ENCODE measurements at regions not wholly inside any gene's neighbourhood (a gene's known extent, or its start where the extent isn't known, plus 50 kb on each side); places are given as distances from the start of the nearest gene placed in this dataset.

DNA sequence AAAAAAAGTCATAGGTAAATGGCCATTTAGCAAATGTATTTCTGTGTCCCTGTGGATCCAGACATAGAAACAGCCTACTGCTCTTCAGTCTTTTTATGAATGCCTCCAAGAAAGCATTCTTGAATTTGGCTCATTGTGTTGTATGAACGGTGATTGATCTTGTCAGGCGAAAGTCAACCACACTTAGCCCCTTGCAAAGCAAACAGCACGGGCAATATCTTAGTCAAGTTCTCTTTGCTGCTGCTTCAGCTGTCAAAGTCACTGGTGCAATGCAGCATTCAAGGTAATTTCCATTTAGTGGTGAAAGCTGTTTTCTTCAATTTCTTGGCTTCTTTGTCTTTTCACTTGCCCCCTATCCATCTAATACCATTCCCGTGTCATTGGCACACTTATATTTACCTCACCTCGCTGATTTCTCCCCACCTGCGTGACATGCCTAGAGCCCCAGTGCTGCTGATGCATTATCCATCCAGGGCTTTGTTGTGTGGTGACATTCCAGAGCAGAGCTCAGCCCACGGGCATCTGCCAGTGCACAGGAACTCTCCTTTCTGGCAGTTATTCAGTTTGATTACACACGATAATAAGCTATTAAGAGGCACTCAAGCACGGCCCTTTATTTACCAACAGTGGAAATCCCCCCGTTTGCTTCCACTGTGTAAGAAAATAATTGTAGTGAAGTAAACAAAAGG is 362.3 kb upstream of the NOVA1 start:
- no peaks in the 10 kb centered on the region for H3K36me3 ChIP-seq (ENCODE audit: control insufficient read depth, insufficient read depth, low read length)
- WGBS, 2 experiments (ENCODE audit: insufficient coverage in 2 of 2), result 72 to 83% methylated on average over 3 to 7 of the region's 10 CpGs
- H3K4me3 ChIP-seq (ENCODE audit: extremely low read depth, insufficient read depth, low read length, poor library complexity, severe bottlenecking), result no peak overlapping the region
- H3K4me1 ChIP-seq (ENCODE audit: control insufficient read depth, insufficient read depth, low read length, poor library complexity, severe bottlenecking), result no peaks in the 10 kb centered on the region
- H3K9me3 ChIP-seq (ENCODE audit: control insufficient read depth, low read length), result no peaks in the 10 kb centered on the region
- no peak overlapping the region for H3K27ac ChIP-seq (ENCODE audit: low read depth, low read length, severe bottlenecking)

DNA sequence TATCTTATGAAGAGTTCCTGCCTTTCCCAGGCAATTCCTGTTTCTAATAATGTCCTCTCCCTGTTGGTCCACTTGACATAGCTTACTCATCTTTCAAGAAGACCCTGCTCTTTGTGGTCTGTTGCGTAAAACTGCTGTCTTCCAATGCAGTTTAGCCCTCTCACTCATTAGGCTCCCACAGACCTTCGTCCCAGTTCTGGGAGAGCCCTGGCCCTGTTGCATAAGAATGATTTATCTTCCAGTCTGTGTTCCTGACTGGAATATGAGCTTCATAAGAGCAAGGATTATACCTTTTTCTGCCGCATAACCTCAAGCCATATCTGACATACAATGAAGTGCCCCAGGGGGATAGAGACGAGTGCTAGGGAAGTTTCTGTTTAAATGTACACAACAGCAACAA is 365.9 kb upstream of the NOVA1 start:
- no peak overlapping the region for H3K27ac ChIP-seq (ENCODE audit: low read depth, low read length, severe bottlenecking)
- no peak overlapping the region for H3K4me3 ChIP-seq (ENCODE audit: extremely low read depth, insufficient read depth, low read length, poor library complexity, severe bottlenecking)
- H3K4me1 ChIP-seq (ENCODE audit: control insufficient read depth, insufficient read depth, low read length, poor library complexity, severe bottlenecking), result no peaks in the 10 kb centered on the region
- H3K36me3 ChIP-seq (ENCODE audit: control insufficient read depth, insufficient read depth, low read length), result no peaks in the 10 kb centered on the region
- no peaks in the 10 kb centered on the region for H3K9me3 ChIP-seq (ENCODE audit: control insufficient read depth, low read length)
- 80 to 81% methylated on average over 1 to 2 of the region's 4 CpGs for WGBS, 2 experiments (ENCODE audit: insufficient coverage in 2 of 2)

DNA sequence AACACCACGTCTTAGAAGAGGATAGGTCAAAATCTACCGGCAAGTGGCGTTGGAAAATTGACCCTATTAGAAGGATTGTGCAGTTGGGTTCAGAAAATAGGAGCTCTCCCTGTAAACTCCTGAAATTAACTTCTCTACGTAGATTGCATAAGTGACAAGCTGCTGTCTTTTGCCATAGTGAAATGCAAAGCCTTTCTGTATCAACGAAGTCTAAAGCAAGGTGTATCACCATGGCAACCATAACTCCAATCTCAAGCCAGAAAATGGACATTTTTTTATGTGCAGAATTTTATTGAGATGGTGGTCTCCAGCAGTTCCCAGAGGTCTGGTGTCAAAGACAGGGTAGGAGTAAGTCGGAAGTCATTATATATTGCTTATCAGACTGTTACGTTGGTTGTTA is 367.7 kb upstream of the NOVA1 start:
- Histone ChIP-seq H3K27ac (ENCODE audit: low read depth, low read length, severe bottlenecking) (no peak overlapping the region), H3K4me1 (ENCODE audit: control insufficient read depth, insufficient read depth, low read length, poor library complexity, severe bottlenecking) (no peaks in the 10 kb centered on the region), H3K36me3 (ENCODE audit: control insufficient read depth, insufficient read depth, low read length) (no peaks in the 10 kb centered on the region), H3K4me3 (ENCODE audit: extremely low read depth, insufficient read depth, low read length, poor library complexity, severe bottlenecking) (no peak overlapping the region), H3K9me3 (ENCODE audit: control insufficient read depth, low read length) (no peaks in the 10 kb centered on the region)
- 83 to 100% methylated on average over 3 to 4 of the region's 7 CpGs for WGBS, 2 experiments (ENCODE audit: insufficient coverage in 2 of 2)

DNA sequence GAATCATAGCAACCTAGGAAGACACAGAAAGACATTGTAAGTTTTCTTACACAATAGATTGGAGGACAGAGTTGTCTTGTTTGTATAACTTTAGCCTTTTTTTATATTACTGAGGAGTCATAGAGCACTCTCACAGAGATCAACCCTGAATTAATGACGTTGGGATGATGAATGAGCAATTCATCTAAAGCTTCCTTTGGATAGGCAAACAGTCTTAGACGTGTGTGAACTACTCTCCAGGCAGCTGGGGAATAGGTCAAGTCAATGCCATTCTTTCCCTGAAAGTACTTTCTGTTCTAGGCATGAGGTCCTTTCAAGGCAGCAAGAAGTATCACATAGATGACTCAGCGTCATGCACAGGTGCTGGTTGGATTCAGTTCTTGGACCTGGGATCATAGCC is 369.1 kb upstream of the NOVA1 start:
- Histone ChIP-seq H3K9me3 (ENCODE audit: control insufficient read depth, low read length) (no peaks in the 10 kb centered on the region), H3K27ac (ENCODE audit: low read depth, low read length, severe bottlenecking) (no peak overlapping the region), H3K36me3 (ENCODE audit: control insufficient read depth, insufficient read depth, low read length) (no peaks in the 10 kb centered on the region), H3K4me3 (ENCODE audit: extremely low read depth, insufficient read depth, low read length, poor library complexity, severe bottlenecking) (no peak overlapping the region), H3K4me1 (ENCODE audit: control insufficient read depth, insufficient read depth, low read length, poor library complexity, severe bottlenecking) (no peaks in the 10 kb centered on the region)
- 68 to 85% methylated on average over 3 of the region's 3 CpGs for WGBS, 2 experiments (ENCODE audit: insufficient coverage in 2 of 2)

DNA sequence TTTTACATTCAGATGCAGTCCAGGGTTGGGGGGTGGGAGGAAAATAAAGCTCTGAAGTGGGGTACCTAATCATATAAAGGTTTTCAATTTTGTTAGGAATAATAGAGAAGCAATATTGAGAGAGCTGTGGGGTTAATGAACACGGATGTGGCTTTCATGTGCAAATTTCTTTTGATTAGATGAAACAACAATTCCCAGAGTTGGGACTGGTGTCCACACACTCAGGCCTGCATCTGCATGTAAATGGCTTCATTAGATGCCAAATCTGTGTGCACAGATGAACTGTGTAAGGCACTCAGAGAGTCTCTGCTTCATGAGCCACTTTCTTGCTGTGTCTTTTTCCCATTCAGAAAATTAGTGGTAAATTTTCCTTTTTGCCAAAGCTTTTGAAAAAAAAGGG is 377.1 kb upstream of the NOVA1 start:
- Histone ChIP-seq H3K4me3 (ENCODE audit: extremely low read depth, insufficient read depth, low read length, poor library complexity, severe bottlenecking) (no peak overlapping the region), H3K4me1 (ENCODE audit: control insufficient read depth, insufficient read depth, low read length, poor library complexity, severe bottlenecking) (no peaks in the 10 kb centered on the region), H3K36me3 (ENCODE audit: control insufficient read depth, insufficient read depth, low read length) (no peaks in the 10 kb centered on the region), H3K27ac (ENCODE audit: low read depth, low read length, severe bottlenecking) (no peak overlapping the region), H3K9me3 (ENCODE audit: control insufficient read depth, low read length) (no peaks in the 10 kb centered on the region)
- 82 to 93% methylated on average over 1 of the region's 1 CpG for WGBS, 2 experiments (ENCODE audit: insufficient coverage in 2 of 2)

DNA sequence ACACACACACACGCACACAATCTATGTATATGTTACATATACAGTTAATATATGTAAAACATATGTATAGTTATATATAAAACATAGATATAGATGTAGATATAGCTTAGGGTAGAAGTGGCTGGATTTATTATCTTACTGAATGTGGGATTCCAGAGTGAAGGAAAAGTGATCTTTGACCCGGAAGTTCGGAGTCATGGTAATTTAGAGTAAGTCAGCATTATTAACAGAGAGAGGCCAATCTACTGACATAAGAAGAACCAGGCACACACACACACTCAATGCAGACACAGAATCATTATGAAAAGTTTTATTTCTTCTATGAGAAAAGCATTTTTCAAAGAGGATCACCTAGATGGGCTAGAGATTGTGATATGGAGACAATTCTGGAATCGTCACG is 384.2 kb upstream of the NOVA1 start:
- 80 to 92% methylated on average over 1 to 2 of the region's 5 CpGs for WGBS, 2 experiments (ENCODE audit: insufficient coverage in 2 of 2)
- Histone ChIP-seq H3K36me3 (ENCODE audit: control insufficient read depth, insufficient read depth, low read length) (no peaks in the 10 kb centered on the region), H3K9me3 (ENCODE audit: control insufficient read depth, low read length) (no peaks in the 10 kb centered on the region)

DNA sequence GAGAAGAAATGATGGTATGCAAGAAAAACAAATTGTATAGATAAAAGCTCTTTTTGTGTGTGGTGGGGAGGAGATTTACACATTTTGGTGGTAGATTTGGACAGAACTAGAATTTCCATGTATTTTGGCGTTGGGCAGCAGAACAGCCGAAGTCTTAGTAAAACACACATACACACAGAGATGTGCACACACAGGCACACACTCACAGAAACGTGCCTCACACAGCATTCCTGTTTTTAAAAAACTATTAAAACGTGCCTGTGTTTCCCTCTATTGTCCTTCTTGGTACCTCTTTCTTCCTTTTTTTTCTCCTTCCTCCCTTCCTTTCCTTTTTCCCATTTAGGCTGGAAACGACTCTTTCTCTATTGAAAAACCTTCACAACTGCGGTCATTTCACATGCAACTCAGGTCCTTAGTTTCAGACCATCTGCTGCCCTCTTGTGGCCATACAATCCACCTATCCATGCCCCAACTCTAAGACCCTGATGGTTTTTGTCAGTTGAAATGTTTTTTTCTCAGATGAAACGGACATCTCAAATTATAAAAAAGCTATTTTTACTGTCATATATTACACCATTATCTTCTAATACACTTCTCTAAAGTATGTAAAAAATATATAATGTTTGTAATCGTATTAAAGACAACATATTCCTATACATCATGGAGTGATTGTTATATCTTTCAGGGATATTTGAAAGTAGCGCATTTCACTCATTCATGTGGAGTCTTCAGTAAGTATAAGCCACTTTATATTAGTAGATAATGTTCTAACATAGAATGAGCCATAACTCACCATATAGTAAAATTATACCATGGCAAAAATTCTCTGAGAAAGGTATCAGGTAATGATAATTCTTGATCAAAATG is 386.7 kb upstream of the NOVA1 start:
- Histone ChIP-seq H3K4me3 (ENCODE audit: extremely low read depth, insufficient read depth, low read length, poor library complexity, severe bottlenecking) (no peak overlapping the region), H3K36me3 (ENCODE audit: control insufficient read depth, insufficient read depth, low read length) (no peaks in the 10 kb centered on the region), H3K27ac (ENCODE audit: low read depth, low read length, severe bottlenecking) (no peak overlapping the region), H3K9me3 (ENCODE audit: control insufficient read depth, low read length) (no peaks in the 10 kb centered on the region), H3K4me1 (ENCODE audit: control insufficient read depth, insufficient read depth, low read length, poor library complexity, severe bottlenecking) (no peaks in the 10 kb centered on the region)
- 27 to 38% methylated on average over 3 to 5 of the region's 9 CpGs for WGBS, 2 experiments (ENCODE audit: insufficient coverage in 2 of 2)

More for the DNA sequence above, 384.2 kb upstream of the NOVA1 start:
- H3K4me1 ChIP-seq (ENCODE audit: control insufficient read depth, insufficient read depth, low read length, poor library complexity, severe bottlenecking), result no peaks in the 10 kb centered on the region
- no peak overlapping the region for H3K27ac ChIP-seq (ENCODE audit: low read depth, low read length, severe bottlenecking)
- no peak overlapping the region for H3K4me3 ChIP-seq (ENCODE audit: extremely low read depth, insufficient read depth, low read length, poor library complexity, severe bottlenecking)

DNA sequence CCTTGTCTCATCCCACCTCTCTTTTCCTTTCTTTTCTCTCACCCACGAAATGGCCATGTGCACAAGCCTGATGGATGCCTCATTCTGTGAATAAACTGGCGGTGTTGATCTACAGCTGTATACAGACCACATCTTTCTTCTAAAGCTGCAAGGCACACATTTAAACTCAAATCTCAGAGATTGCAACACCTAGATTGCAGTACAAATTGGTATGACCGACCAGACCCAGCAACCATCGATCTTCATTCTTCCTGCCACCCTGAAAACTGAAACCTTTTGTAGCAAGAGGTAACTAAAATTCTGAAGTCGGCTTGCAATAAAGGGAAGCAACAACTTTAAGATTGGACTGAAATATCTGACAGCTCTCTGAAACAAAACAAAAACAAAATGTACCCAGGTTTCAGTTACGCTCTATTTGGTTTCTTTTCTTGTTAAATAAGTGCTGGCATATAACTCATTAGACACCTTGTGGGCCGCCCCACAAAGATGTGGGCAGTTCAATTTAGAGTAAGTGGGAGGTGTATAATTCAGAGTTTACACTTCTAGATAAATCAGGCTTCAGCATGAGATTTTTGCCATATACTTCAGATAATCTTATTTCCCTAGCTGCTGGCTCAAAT is 390.0 kb upstream of the NOVA1 start:
- no peaks in the 10 kb centered on the region for H3K4me1 ChIP-seq (ENCODE audit: control insufficient read depth, insufficient read depth, low read length, poor library complexity, severe bottlenecking)
- WGBS, 2 experiments (ENCODE audit: insufficient coverage in 2 of 2), result 85 to 90% methylated on average over 4 of the region's 7 CpGs
- H3K27ac ChIP-seq (ENCODE audit: low read depth, low read length, severe bottlenecking), result no peak overlapping the region
- H3K9me3 ChIP-seq (ENCODE audit: control insufficient read depth, low read length), result no peaks in the 10 kb centered on the region
- H3K36me3 ChIP-seq (ENCODE audit: control insufficient read depth, insufficient read depth, low read length), result no peaks in the 10 kb centered on the region
- no peak overlapping the region for H3K4me3 ChIP-seq (ENCODE audit: extremely low read depth, insufficient read depth, low read length, poor library complexity, severe bottlenecking)

DNA sequence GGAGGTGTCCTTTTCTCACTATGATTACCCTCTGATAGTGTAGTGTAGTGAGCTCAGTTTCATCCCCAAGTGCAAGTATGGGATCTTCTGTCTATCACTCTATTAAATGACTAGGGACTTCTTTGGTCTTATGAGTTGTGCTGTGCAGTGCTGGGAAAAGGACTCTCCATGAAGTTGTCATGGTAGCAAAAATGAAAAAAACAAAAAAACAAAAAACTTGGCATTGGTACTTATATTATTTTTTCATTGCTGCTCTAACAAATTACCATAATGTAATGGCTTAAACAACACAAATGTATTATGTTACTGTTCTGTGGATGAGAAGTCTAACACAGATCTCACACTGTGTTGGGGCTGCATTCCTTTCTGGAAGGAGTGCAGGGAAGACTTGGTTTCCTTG is 393.1 kb upstream of the NOVA1 start:
- Histone ChIP-seq H3K27ac (ENCODE audit: low read depth, low read length, severe bottlenecking) (no peak overlapping the region), H3K36me3 (ENCODE audit: control insufficient read depth, insufficient read depth, low read length) (no peaks in the 10 kb centered on the region)

DNA sequence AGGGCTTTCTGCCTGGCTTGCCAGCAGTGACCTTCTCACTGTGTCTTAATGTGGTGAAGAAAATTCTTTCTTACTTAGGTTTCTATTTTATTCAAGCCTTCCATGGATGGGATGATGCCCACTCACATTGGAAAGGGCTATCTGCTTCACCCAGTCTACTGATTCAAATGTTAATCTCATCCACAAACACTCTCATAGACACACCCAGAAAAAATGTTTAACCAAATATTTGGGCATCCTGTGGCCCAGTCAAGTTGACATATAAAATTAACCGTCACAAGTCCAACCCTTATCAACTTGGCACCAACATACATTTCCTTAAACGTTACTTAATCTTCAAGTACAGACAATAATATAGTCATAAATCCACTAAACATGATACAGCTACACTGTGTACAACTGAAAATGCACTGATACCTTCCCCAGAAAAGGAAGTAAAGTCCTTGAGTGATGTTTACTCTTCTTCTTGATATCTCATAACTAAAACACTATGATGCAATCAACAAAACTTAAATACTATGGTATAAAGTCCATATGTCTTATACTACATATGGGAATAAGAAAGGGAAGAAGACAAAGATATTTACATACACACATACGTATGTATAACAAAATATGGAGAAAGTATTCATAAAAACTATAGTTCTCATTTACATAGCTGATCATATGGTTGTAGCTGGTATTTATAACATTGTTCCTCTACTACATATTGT is 394.7 kb upstream of the NOVA1 start:
- 84 to 100% methylated on average over 1 to 2 of the region's 3 CpGs for WGBS, 2 experiments (ENCODE audit: insufficient coverage in 2 of 2)
- no peaks in the 10 kb centered on the region for H3K36me3 ChIP-seq (ENCODE audit: control insufficient read depth, insufficient read depth, low read length)
- no peak overlapping the region for H3K27ac ChIP-seq (ENCODE audit: low read depth, low read length, severe bottlenecking)
- no peaks in the 10 kb centered on the region for H3K4me1 ChIP-seq (ENCODE audit: control insufficient read depth, insufficient read depth, low read length, poor library complexity, severe bottlenecking)
- H3K4me3 ChIP-seq (ENCODE audit: extremely low read depth, insufficient read depth, low read length, poor library complexity, severe bottlenecking), result no peak overlapping the region
- no peaks in the 10 kb centered on the region for H3K9me3 ChIP-seq (ENCODE audit: control insufficient read depth, low read length)

More for the DNA sequence above, 393.1 kb upstream of the NOVA1 start:
- Histone ChIP-seq H3K4me3 (ENCODE audit: extremely low read depth, insufficient read depth, low read length, poor library complexity, severe bottlenecking) (no peak overlapping the region), H3K9me3 (ENCODE audit: control insufficient read depth, low read length) (no peaks in the 10 kb centered on the region), H3K4me1 (ENCODE audit: control insufficient read depth, insufficient read depth, low read length, poor library complexity, severe bottlenecking) (no peaks in the 10 kb centered on the region)

Measured in mesodermal cell (in vitro differentiated cells).